ENCODE measurements at regions not wholly inside any gene's neighbourhood (a gene's known extent, or its start where the extent isn't known, plus 50 kb on each side); places are given as distances from the start of the nearest gene placed in this dataset.

GRCh38 chr5:112681481-112681908 lies 56.2 kb upstream of the APC start:
- TF ChIP-seq, protein P1, sequence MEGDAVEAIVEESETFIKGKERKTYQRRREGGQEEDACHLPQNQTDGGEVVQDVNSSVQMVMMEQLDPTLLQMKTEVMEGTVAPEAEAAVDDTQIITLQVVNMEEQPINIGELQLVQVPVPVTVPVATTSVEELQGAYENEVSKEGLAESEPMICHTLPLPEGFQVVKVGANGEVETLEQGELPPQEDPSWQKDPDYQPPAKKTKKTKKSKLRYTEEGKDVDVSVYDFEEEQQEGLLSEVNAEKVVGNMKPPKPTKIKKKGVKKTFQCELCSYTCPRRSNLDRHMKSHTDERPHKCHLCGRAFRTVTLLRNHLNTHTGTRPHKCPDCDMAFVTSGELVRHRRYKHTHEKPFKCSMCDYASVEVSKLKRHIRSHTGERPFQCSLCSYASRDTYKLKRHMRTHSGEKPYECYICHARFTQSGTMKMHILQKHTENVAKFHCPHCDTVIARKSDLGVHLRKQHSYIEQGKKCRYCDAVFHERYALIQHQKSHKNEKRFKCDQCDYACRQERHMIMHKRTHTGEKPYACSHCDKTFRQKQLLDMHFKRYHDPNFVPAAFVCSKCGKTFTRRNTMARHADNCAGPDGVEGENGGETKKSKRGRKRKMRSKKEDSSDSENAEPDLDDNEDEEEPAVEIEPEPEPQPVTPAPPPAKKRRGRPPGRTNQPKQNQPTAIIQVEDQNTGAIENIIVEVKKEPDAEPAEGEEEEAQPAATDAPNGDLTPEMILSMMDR (IDR thresholded peaks at IDR 0.05) = no peak
- no peak for TF ChIP-seq POLR2A (IDR thresholded peaks at IDR 0.05)

Measured in heart left ventricle (tissue), 13 donors.